ENCODE measurements at regions not wholly inside any gene's neighbourhood (a gene's known extent, or its start where the extent isn't known, plus 50 kb on each side); places are given as distances from the start of the nearest gene placed in this dataset.

DNA sequence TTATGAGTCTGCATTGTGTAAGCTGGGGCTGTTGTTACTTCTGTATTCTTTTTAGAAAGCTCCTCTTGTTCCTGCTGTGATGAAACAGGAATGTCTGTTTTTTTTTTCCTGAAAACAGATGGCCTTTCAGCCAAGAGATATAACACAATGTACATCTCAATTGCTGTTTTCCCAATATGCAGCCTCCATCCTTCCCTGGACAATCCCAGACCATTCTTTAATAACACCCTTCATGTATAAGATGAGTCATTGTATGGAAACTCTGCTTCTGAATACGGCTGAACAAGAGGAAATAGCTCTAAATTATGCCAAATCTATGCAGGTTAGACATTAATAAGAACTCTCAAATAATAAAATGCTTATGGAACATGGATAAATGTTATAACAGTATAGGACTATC, 60.2 kb upstream of the LRRC4C start:
- DNase-seq (ENCODE audit: low spot score) (no peak), ATAC-seq (ENCODE audit: low FRiP score) (no peak)
- TF ChIP-seq, protein P1, sequence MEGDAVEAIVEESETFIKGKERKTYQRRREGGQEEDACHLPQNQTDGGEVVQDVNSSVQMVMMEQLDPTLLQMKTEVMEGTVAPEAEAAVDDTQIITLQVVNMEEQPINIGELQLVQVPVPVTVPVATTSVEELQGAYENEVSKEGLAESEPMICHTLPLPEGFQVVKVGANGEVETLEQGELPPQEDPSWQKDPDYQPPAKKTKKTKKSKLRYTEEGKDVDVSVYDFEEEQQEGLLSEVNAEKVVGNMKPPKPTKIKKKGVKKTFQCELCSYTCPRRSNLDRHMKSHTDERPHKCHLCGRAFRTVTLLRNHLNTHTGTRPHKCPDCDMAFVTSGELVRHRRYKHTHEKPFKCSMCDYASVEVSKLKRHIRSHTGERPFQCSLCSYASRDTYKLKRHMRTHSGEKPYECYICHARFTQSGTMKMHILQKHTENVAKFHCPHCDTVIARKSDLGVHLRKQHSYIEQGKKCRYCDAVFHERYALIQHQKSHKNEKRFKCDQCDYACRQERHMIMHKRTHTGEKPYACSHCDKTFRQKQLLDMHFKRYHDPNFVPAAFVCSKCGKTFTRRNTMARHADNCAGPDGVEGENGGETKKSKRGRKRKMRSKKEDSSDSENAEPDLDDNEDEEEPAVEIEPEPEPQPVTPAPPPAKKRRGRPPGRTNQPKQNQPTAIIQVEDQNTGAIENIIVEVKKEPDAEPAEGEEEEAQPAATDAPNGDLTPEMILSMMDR (IDR thresholded peaks at IDR 0.05): no peak

DNA sequence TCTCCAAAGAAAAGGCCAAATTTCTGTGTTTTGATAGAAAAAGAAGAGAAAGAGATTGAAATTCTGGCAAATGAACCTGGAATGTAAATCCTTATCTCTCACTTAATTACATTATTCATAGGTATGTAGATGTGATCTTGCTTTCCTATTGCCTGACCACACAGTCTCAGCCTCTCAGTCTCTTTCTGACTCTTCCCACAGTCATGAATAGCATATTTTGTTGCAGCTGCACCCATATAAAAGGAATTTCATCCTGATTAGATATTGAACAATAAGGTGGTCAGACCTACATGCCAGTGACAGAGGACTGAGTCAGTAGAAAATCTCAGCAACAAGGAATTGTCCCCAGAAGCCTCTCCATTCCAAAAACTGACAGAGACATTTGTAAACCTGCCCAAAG, 62.9 kb upstream of the LRRC4C start:
- no peak for DNase-seq (ENCODE audit: low spot score)
- ATAC-seq (ENCODE audit: low FRiP score): no peak
- TF ChIP-seq, protein P1 (IDR thresholded peaks at IDR 0.05): no peak

DNA sequence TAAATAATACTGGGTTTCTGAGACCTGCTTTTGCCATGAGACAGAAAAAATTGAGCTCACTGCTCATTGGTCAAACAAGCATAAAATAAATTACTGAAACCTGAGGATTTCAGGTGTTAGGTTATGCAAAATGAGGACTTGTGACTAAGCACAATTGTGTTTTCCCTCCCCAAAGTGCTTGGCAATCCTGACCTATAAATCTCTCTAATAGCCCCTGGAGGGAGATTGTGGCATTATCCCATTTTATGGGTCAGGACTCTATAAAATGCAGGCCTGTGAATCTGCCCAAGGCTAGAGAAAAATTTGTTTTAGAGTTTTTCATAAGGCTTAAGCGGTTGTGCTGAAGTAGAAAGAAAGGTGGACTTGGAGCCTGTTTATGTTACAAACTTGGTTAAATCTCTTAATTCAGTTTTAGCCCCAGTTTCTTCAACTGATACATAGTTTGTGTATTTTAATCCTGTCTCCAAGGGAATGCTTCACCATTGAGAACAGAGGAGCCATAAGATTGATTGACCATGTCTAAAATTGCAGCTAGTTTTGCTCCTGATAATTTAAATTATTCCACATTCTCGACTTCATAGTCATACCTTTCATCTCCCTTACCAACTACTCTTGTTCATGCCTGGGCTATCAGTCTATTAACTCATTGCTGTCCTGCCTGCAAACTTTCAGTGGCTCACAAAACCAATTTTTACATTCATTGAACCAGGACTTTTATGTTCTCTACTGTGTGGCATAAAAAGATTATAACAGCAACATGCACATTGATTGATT, 63.6 kb upstream of the LRRC4C start:
- ATAC-seq (ENCODE audit: low FRiP score) (no peak), DNase-seq (ENCODE audit: low spot score) (no peak)
- TF ChIP-seq, protein P1 (IDR thresholded peaks at IDR 0.05): no peak

DNA sequence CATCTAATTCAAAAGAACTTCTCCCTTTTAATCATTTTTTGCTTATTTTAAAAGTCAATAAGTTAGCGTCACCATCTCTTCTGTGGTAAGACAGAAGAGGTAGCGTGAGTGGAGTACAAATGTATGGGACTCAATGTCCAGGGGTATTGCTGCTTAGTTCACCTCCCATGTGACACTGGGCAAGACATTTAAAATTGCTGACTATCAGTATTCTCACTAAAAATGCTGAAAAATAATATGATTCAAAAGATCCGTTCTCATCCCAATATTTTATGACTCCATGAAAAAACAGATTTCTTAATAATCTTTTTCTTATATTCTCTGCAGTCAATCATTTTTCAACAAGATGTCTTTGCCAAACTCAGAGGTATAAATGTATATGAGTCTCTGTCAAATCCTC, 68.1 kb upstream of the LRRC4C start:
- TF ChIP-seq, protein P1 (IDR thresholded peaks at IDR 0.05): no peak
- DNase-seq (ENCODE audit: low spot score) (no peak), ATAC-seq (ENCODE audit: low FRiP score) (no peak)

DNA sequence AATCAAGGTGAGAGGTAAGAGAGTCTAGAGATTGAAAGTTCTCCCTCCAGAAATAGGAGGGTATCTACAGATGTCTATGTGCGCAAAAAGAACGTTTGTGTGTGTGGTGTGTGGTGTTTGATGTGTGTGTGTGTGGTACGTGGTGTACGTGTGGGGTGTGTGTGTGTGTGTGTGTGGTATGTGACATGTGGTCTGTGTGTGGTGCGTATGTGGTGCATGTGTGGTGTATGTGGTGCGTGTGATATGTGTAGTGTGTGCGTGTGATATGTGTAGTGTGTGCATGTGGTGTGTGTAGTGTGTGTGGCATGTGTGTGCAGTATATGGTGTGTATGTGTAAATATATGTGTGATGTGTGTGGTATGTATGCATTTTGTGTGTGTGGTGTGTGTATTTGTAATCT, 73.0 kb upstream of the LRRC4C start:
- DNase-seq (ENCODE audit: low spot score): no peak
- ATAC-seq (ENCODE audit: low FRiP score): no peak
- TF ChIP-seq, protein P1 (IDR thresholded peaks at IDR 0.05): no peak

GRCh38 chr11:41533761-41534160, 74.3 kb upstream of the LRRC4C start:
- no peak for ATAC-seq (ENCODE audit: low FRiP score)

GRCh38 chr11:41534391-41534790, 74.9 kb upstream of the LRRC4C start:
- DNase-seq (ENCODE audit: low spot score) (no peak), ATAC-seq (ENCODE audit: low FRiP score) (no peak)
- TF ChIP-seq, protein P1 (IDR thresholded peaks at IDR 0.05): no peak

More at GRCh38 chr11:41533761-41534160, 74.3 kb upstream of the LRRC4C start:
- no peak for DNase-seq (ENCODE audit: low spot score)
- TF ChIP-seq, protein P1 (IDR thresholded peaks at IDR 0.05): no peak

All from omental fat pad (tissue), 3 donors.